Small intestine (tissue), 7 donors: ENCODE measurements at regions not wholly inside any gene's neighbourhood (a gene's known extent, or its start where the extent isn't known, plus 50 kb on each side); places are given as distances from the start of the nearest gene placed in this dataset.
A peak's percentile ranks its signal among the peaks of the same experiment; 100 is the strongest.
"Not testable (repeated sequence)": the region's sequence is repeated elsewhere in the genome, so short reads cannot be mapped to it uniquely, and the experiment has no call there.

ENCODE experiments used
- DNase-seq, 2 donors: peaks; one replicate each; pipeline versions ENCODE4 v3.0.0 to v3.0.0-alpha.2; 2013
- FAIRE-seq: peaks from 2 replicates; lab custom pipeline; 2012; peaks lifted over from hg19 to GRCh38; lab: Jason Lieb, UNC
- H3K27ac ChIP-seq, 3 donors: one replicate each; pipeline ENCODE4 v1.5.1; 2013; ENCODE audit warnings: low read length in 2 of 3, mild to moderate bottlenecking in 2 of 3, control low read depth in 1 of 3, inconsistent platforms in 1 of 3, low read depth in 1 of 3, moderate library complexity in 1 of 3
- H3K27me3 ChIP-seq, 3 donors: one replicate each; pipeline ENCODE4 v1.6.1; 2013; ENCODE audit warnings: low read length in 3 of 3, inconsistent platforms in 1 of 3; ENCODE audit not compliant: control insufficient read depth in 3 of 3, insufficient read depth in 3 of 3
- H3K36me3 ChIP-seq, 3 donors: one replicate each; pipeline ENCODE4 v1.6.1; 2013; ENCODE audit warnings: low read length in 3 of 3, inconsistent platforms in 1 of 3, low read depth in 1 of 3, mild to moderate bottlenecking in 1 of 3, moderate library complexity in 1 of 3; ENCODE audit not compliant: control insufficient read depth in 3 of 3, insufficient read depth in 2 of 3
- H3K4me1 ChIP-seq, 3 donors: one replicate each; pipeline ENCODE4 v1.6.1; 2013; ENCODE audit warnings: low read length in 2 of 3, inconsistent platforms in 1 of 3, low read depth in 1 of 3, mild to moderate bottlenecking in 1 of 3, moderate library complexity in 1 of 3; ENCODE audit not compliant: control insufficient read depth in 3 of 3, insufficient read depth in 2 of 3
- H3K4me3 ChIP-seq, 3 donors: one replicate each; pipeline ENCODE4 v1.5.1; 2013; ENCODE audit warnings: low read length in 3 of 3, control low read depth in 1 of 3, inconsistent platforms in 1 of 3, low read depth in 1 of 3, mild to moderate bottlenecking in 1 of 3, moderate library complexity in 1 of 3
- H3K9me3 ChIP-seq, 2 donors: one replicate each; pipeline ENCODE4 v1.6.1; 2013; ENCODE audit warnings: low read depth in 1 of 2, low read length in 1 of 2; ENCODE audit not compliant: control insufficient read depth in 2 of 2, insufficient read depth in 1 of 2
- WGBS, 3 donors: extraction: QIAGEN DNeasy Blood & Tissue Kit; methylation state at CpG; one replicate each; pipeline ENCODE4 v1.1.7; 2013; 5-methylcytosine and 5-hydroxymethylcytosine counted together
- donor health status: healthy with polysubstance abuse.
- donor health status: control.
- donor health status: control.
- donor health status: Bipolar disorder and iron deficiency.
- donor health status: healthy.

DNA sequence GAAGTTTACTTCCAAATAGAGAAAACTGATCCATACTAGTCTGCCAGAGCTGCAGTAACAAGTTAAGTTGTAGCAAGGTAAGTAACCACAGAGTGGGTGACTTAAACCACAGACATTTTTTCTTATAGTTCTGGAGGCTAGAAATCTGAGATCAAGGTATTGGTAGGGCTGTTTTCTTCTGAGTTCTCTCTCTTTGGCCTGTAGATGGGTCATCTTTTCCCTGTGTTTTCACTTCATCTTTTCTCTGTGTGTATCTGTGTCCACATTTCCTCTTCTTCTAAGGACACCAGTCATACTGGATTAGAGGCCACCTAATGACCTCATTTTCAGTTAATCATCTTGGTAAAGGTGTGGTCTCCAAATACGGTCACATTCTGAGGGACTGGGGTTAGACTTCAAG, 142.9 kb upstream of the MEX3C start:
- WGBS, 3 donors = 54 to 64% (median 61%) methylated on average over 1 of the region's 1 CpG

DNA sequence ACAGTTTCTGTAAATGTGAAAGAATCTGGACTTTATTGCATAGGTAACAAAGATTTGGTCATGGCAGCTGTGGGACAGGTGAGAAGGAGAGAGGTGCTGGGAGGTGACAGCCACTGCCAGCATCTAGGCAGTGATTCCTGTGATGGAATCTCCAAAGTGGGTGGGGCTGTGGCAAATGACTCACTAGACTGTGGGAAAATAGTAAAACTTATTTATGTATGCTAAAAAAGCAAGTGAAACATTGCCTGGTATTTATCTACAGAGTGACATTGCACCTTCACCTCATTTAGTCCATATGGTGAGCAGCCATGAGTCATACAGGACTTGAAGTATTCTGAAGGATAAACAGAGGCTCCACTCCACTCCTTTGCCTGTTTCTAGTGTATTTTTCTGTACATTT, 145.3 kb upstream of the MEX3C start:
- DNase-seq = peak; percentile 71 to 73
- Histone ChIP-seq H3K4me1 (peaks cover 0 to 11% (median 3%) of the 10 kb centered on the region in 3 donors), H3K27me3 (peaks cover 0 to under 1% (median 0%) of the 10 kb centered on the region in 3 donors), H3K4me3 (no peak overlapping the region), H3K36me3 (no peaks in the 10 kb centered on the region), H3K9me3 (no peaks in the 10 kb centered on the region), H3K27ac (no peak overlapping the region)
- FAIRE-seq = no peak

More for the DNA sequence above, 142.9 kb upstream of the MEX3C start:
- no peaks in the 10 kb centered on the region for H3K36me3 ChIP-seq
- no peak overlapping the region for H3K4me3 ChIP-seq
- FAIRE-seq (no peak), DNase-seq (no peak)
- H3K9me3 ChIP-seq = no peaks in the 10 kb centered on the region
- peaks cover 0 to 2% (median 0%) of the 10 kb centered on the region in 3 donors for H3K27me3 ChIP-seq
- H3K27ac ChIP-seq = no peak overlapping the region
- peaks cover 0 to 11% (median 3%) of the 10 kb centered on the region in 3 donors for H3K4me1 ChIP-seq

DNA sequence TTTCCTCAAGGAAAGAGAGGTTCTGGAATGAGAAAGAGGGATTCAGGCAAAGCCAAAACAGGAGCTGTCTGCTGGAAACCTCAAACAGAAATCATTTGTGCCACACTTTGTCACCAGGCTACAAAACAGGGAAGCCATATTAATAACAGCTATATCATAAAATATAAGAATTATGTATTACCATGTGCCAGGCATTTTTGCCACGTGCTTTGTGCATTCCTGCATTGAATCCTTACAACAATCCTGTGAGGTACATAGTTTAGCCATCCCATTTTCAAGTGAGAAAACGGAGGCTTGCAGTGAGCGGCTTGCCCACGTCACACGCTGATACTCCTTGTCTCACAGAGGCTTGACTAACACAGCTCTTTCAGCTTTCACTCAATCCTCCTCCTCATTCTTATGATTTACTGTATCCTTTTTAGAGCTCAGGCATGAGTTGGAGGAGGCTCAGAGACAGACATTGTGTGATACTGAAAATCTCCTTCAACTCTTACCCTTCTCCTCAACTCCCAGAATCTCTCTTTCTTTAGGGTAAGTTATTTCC, 148.4 kb upstream of the MEX3C start:
- Histone ChIP-seq H3K4me1 (peaks cover 0 to 11% (median 3%) of the 10 kb centered on the region in 3 donors), H3K36me3 (no peaks in the 10 kb centered on the region), H3K27ac (no peak overlapping the region), H3K9me3 (no peaks in the 10 kb centered on the region), H3K27me3 (no peaks in the 10 kb centered on the region), H3K4me3 (no peak overlapping the region)
- DNase-seq = no peak
- 82 to 86% (median 84%) methylated on average over 5 of the region's 5 CpGs for WGBS, 3 donors
- no peak for FAIRE-seq

DNA sequence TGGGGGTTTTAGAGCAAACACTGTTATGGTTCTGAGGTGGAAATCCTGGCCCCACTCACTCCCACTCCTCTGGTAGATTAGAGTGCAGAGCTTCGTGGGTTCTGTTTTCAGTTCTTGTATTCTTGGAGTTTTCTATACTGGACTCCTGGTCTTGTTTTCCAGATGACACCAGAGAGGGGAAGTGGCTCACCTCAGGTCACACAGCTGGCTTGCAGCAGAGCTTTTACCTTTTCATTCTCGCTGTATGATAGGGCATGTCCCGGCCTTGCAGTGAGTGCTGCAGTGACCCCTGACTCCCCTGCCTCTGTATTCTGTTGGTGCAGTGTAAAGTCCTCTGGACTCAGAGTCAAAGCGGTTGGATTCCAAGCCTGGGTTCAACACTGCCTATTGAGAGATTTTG, 148.9 kb upstream of the MEX3C start:
- no peak for DNase-seq
- 66 to 79% (median 68%) methylated on average over 4 of the region's 4 CpGs for WGBS, 3 donors
- no peaks in the 10 kb centered on the region for H3K27me3 ChIP-seq
- peaks cover 0 to 11% (median 3%) of the 10 kb centered on the region in 3 donors for H3K4me1 ChIP-seq
- H3K9me3 ChIP-seq = no peaks in the 10 kb centered on the region
- H3K36me3 ChIP-seq = no peaks in the 10 kb centered on the region
- H3K27ac ChIP-seq = no peak overlapping the region
- no peak overlapping the region for H3K4me3 ChIP-seq
- no peak for FAIRE-seq

DNA sequence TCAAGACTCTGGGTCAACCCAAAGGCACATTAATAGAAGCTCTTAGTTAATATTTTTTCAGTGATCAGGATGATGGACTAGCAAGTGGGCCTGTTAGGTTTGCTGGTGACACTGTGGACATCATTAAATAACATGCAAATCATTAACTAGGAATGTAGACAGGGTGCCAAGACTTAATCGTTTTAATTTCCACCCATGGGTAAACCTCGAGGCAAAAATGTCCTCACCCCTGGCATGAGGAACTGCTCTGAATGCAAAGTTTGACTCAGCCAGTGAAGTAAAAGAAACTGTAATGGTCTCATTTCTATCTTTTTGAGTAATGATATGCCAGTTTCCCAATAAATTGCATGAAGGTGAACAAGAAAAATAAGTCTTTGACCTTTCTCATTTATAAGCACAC, 152.6 kb upstream of the MEX3C start:
- H3K4me1 ChIP-seq = no peaks in the 10 kb centered on the region
- H3K9me3 ChIP-seq = no peaks in the 10 kb centered on the region
- H3K36me3 ChIP-seq = no peaks in the 10 kb centered on the region
- WGBS, 3 donors = 7 to 48% (median 36%) methylated on average over 2 of the region's 2 CpGs
- H3K27me3 ChIP-seq = no peaks in the 10 kb centered on the region
- FAIRE-seq (no peak), DNase-seq (peak; percentile 6 to 25)
- H3K27ac ChIP-seq = no peak overlapping the region
- no peak overlapping the region for H3K4me3 ChIP-seq

DNA sequence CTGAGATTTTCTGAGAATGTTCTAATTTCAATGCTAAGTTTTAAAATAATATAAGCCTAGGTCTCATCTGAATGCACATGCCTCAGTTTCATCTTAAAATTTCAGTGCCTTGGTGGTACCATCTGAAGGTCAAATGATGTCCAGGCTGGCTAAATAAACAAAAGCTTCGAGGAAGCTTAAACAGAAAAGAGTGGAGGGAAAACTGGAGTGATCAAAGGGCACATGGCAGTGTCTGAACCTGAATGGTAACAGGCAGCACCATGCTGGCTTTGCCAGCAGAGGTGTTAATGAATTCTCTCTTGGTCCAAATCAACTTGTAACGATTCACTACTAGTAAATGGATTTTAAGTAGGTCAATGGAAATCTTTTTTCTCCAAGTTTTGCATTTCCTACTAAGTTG, 158.4 kb upstream of the MEX3C start:
- Histone ChIP-seq H3K27me3 (no peaks in the 10 kb centered on the region), H3K27ac (no peak overlapping the region), H3K9me3 (no peaks in the 10 kb centered on the region), H3K4me1 (no peaks in the 10 kb centered on the region), H3K4me3 (no peak overlapping the region), H3K36me3 (no peaks in the 10 kb centered on the region)
- DNase-seq = no peak
- WGBS, 3 donors = 23 to 47% (median 24%) methylated on average over 2 of the region's 2 CpGs
- FAIRE-seq = no peak

DNA sequence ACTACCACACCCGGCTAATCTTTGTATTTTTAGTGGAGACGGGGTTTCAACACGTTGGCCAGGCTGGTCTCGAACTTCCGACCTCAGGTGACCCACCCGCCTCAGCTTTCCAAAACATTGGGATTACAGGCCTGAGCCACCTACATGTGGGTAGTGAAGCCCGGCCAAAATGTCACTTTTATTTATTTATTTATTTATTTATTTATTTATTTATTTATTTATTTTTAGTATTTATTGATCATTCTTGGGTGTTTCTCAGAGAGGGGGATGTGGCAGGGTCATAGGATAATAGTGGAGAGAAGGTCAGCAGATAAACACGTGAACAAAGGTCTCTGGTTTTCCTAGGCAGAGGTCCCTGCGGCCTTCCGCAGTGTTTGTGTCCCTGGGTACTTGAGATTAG, 162.8 kb upstream of the MEX3C start:
- not testable (repeated sequence) for FAIRE-seq, H3K4me3 ChIP-seq, H3K27me3 ChIP-seq, DNase-seq, H3K27ac ChIP-seq, H3K9me3 ChIP-seq, H3K36me3 ChIP-seq
- 91 to 95% (median 91%) methylated on average over 7 of the region's 10 CpGs for WGBS, 3 donors
- H3K4me1 ChIP-seq = peaks cover 0 to 10% (median 2%) of the 10 kb centered on the region in 3 donors

DNA sequence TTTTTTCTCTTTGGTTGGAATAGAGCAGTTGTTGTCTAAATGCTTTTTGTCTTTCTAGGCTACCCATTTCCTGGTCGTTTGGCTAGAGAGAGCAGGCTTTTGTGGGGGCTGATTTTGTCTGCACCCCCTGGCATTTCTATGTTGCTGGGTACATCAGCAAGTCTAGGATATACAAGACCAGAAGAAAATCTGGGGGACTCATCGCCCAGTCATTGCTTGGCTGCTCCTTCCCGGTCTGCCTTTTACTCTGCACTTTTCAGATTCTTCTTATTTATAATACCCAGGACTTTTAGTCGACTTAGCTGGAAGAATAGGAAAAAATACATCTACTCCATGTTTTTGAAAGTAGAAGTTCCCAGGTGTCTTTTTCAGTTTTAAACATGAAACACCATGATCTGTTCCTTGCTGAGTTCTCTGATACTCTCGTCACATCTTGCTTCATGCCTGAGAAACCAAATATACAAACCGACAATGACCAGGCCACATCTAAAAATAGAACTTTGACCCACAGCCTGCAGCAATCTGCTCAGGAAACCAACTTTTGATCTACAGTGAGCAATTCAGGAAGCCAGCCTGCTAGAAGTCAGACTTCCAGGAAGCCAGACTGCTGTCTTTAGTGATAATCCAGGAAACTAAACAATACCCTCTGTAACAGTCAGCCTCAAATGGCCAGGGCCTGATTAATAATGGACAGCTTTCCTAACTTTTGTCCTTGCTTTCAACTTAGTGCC, 163.8 kb upstream of the MEX3C start:
- peaks cover 0 to 10% (median 2%) of the 10 kb centered on the region in 3 donors for H3K4me1 ChIP-seq
- DNase-seq = peak in 1 of 2 donors; percentile 35
- H3K36me3 ChIP-seq = no peaks in the 10 kb centered on the region
- no peaks in the 10 kb centered on the region for H3K9me3 ChIP-seq
- H3K27ac ChIP-seq = peak overlapping the region in 1 of 3 donors; percentile 61
- no peak overlapping the region for H3K4me3 ChIP-seq
- 49 to 69% (median 64%) methylated on average over 6 of the region's 6 CpGs for WGBS, 3 donors
- no peaks in the 10 kb centered on the region for H3K27me3 ChIP-seq
- no peak for FAIRE-seq
